Thymus (tissue), 11 donors: ENCODE measurements at regions not wholly inside any gene's neighbourhood (a gene's known extent, or its start where the extent isn't known, plus 50 kb on each side); places are given as distances from the start of the nearest gene placed in this dataset.

Source experiments
- DNase-seq, 9 donors: peaks; one replicate each; pipeline ENCODE4 v3.0.0-alpha.2; 2013; ENCODE audit warnings: low spot score in 9 of 9, low read depth in 6 of 9, missing footprints in 1 of 9
- H3K27ac ChIP-seq, 2 donors: one replicate each; pipeline ENCODE4 v1.5.1; 2013; ENCODE audit warnings: control low read depth in 1 of 2, low read depth in 1 of 2, low read length in 1 of 2, mild to moderate bottlenecking in 1 of 2, moderate library complexity in 1 of 2
- H3K27me3 ChIP-seq, 2 donors: one replicate each; pipeline ENCODE4 v1.5.1; 2013; ENCODE audit warnings: low read length in 1 of 2; ENCODE audit not compliant: control insufficient read depth in 2 of 2, insufficient read depth in 1 of 2
- H3K36me3 ChIP-seq, 2 donors: one replicate each; pipeline ENCODE4 v1.5.1; 2013; ENCODE audit warnings: low read length in 1 of 2, mild to moderate bottlenecking in 1 of 2, moderate library complexity in 1 of 2; ENCODE audit not compliant: control insufficient read depth in 2 of 2, insufficient read depth in 2 of 2
- H3K4me1 ChIP-seq, 2 donors: one replicate each; pipeline ENCODE4 v1.5.1; 2013; ENCODE audit warnings: low read length in 2 of 2; ENCODE audit not compliant: control insufficient read depth in 2 of 2, insufficient read depth in 2 of 2
- H3K4me3 ChIP-seq, 2 donors: one replicate each; pipeline ENCODE4 v1.5.1; 2013; ENCODE audit warnings: low read length in 2 of 2, control low read depth in 1 of 2, mild to moderate bottlenecking in 1 of 2
- H3K9me3 ChIP-seq, 2 donors: one replicate each; pipeline ENCODE4 v1.5.1; 2013; ENCODE audit warnings: low read length in 1 of 2, mild to moderate bottlenecking in 1 of 2; ENCODE audit not compliant: control insufficient read depth in 2 of 2, insufficient read depth in 1 of 2
- WGBS: extraction: QIAGEN DNeasy Blood & Tissue Kit; methylation state at CpG from one replicate; pipeline ENCODE4 v1.1.7; 2013; 5-methylcytosine and 5-hydroxymethylcytosine counted together
- donor health status: healthy.

- no peak for DNase-seq
- no peak overlapping the region for H3K27ac ChIP-seq
- H3K36me3 ChIP-seq = no peaks in the 10 kb centered on the region
- H3K4me1 ChIP-seq = no peaks in the 10 kb centered on the region
- H3K4me3 ChIP-seq = no peak overlapping the region
- no peaks in the 10 kb centered on the region for H3K27me3 ChIP-seq
- 91% methylated on average over 6 of the region's 6 CpGs for WGBS
- H3K9me3 ChIP-seq = no peaks in the 10 kb centered on the region
Measured at GRCh38 chr17:12269751-12270150, 249.1 kb downstream of the MAP2K4 start.

GRCh38 chr17:12277827-12278226 is 257.1 kb downstream of the MAP2K4 start:
- no peaks in the 10 kb centered on the region for H3K27me3 ChIP-seq
- H3K4me1 ChIP-seq = no peaks in the 10 kb centered on the region
- 86% methylated on average over 3 of the region's 3 CpGs for WGBS
- H3K36me3 ChIP-seq = no peaks in the 10 kb centered on the region
- H3K4me3 ChIP-seq = no peak overlapping the region
- H3K27ac ChIP-seq = no peak overlapping the region
- no peaks in the 10 kb centered on the region for H3K9me3 ChIP-seq
- no peak for DNase-seq

- WGBS = 75% methylated on average over 1 of the region's 1 CpG
- DNase-seq = no peak
- Histone ChIP-seq H3K4me1 (no peaks in the 10 kb centered on the region), H3K27me3 (no peaks in the 10 kb centered on the region), H3K4me3 (no peak overlapping the region), H3K9me3 (no peaks in the 10 kb centered on the region), H3K36me3 (no peaks in the 10 kb centered on the region), H3K27ac (no peak overlapping the region)
Measured at GRCh38 chr17:12282056-12282455, 261.4 kb downstream of the MAP2K4 start.

- H3K4me3 ChIP-seq = no peak overlapping the region
- 47% methylated on average over 2 of the region's 2 CpGs for WGBS
- no peaks in the 10 kb centered on the region for H3K4me1 ChIP-seq
- no peaks in the 10 kb centered on the region for H3K36me3 ChIP-seq
- H3K27me3 ChIP-seq = no peaks in the 10 kb centered on the region
- peaks cover 0 to 4% of the 10 kb centered on the region in 2 donors for H3K9me3 ChIP-seq
- H3K27ac ChIP-seq = no peak overlapping the region
- DNase-seq = no peak
Measured at GRCh38 chr17:12287953-12288352, 267.3 kb downstream of the MAP2K4 start.

GRCh38 chr17:12290207-12290606 is 269.5 kb downstream of the MAP2K4 start:
- no peaks in the 10 kb centered on the region for H3K36me3 ChIP-seq
- peaks cover 0 to 4% of the 10 kb centered on the region in 2 donors for H3K9me3 ChIP-seq
- no peaks in the 10 kb centered on the region for H3K27me3 ChIP-seq
- H3K27ac ChIP-seq = no peak overlapping the region
- no peak overlapping the region for H3K4me3 ChIP-seq
- H3K4me1 ChIP-seq = no peaks in the 10 kb centered on the region
- 90% methylated on average over 6 of the region's 6 CpGs for WGBS
- DNase-seq = no peak

GRCh38 chr17:12296209-12296625 is 275.5 kb downstream of the MAP2K4 start:
- no peak overlapping the region for H3K27ac ChIP-seq
- no peaks in the 10 kb centered on the region for H3K4me1 ChIP-seq
- H3K36me3 ChIP-seq = no peaks in the 10 kb centered on the region
- no peak for DNase-seq
- H3K27me3 ChIP-seq = no peaks in the 10 kb centered on the region
- no peak overlapping the region for H3K4me3 ChIP-seq
- 66% methylated on average over 5 of the region's 5 CpGs for WGBS
- no peaks in the 10 kb centered on the region for H3K9me3 ChIP-seq

GRCh38 chr17:12301551-12301950 is 280.9 kb downstream of the MAP2K4 start:
- H3K27me3 ChIP-seq = no peaks in the 10 kb centered on the region
- H3K4me1 ChIP-seq = no peaks in the 10 kb centered on the region
- H3K36me3 ChIP-seq = no peaks in the 10 kb centered on the region
- no peaks in the 10 kb centered on the region for H3K9me3 ChIP-seq
- DNase-seq = no peak
- no peak overlapping the region for H3K4me3 ChIP-seq
- WGBS = 87% methylated on average over 4 of the region's 4 CpGs
- no peak overlapping the region for H3K27ac ChIP-seq

- no peak for DNase-seq
- Histone ChIP-seq H3K4me1 (no peaks in the 10 kb centered on the region), H3K4me3 (no peak overlapping the region), H3K36me3 (no peaks in the 10 kb centered on the region), H3K27ac (no peak overlapping the region), H3K27me3 (no peaks in the 10 kb centered on the region), H3K9me3 (peaks cover 0 to 2% of the 10 kb centered on the region in 2 donors)
- 88% methylated on average over 3 of the region's 3 CpGs for WGBS
Measured at GRCh38 chr17:12302711-12303110, 282.0 kb downstream of the MAP2K4 start.

GRCh38 chr17:12310811-12311210 is 290.1 kb downstream of the MAP2K4 start:
- no peak overlapping the region for H3K27ac ChIP-seq
- H3K4me1 ChIP-seq = no peaks in the 10 kb centered on the region
- H3K9me3 ChIP-seq = peaks cover 1 to 10% of the 10 kb centered on the region in 2 donors
- H3K4me3 ChIP-seq = no peak overlapping the region
- DNase-seq = no peak
- 84% methylated on average over 1 of the region's 1 CpG for WGBS
- no peaks in the 10 kb centered on the region for H3K27me3 ChIP-seq
- no peaks in the 10 kb centered on the region for H3K36me3 ChIP-seq

GRCh38 chr17:12312692-12313091 is 292.0 kb downstream of the MAP2K4 start:
- Histone ChIP-seq H3K9me3 (peaks cover 2 to 7% of the 10 kb centered on the region in 2 donors), H3K27me3 (no peaks in the 10 kb centered on the region), H3K4me3 (no peak overlapping the region), H3K27ac (no peak overlapping the region), H3K4me1 (no peaks in the 10 kb centered on the region), H3K36me3 (no peaks in the 10 kb centered on the region)
- no peak for DNase-seq
